Lower leg skin (tissue), 3 donors: ENCODE measurements at regions not wholly inside any gene's neighbourhood (a gene's known extent, or its start where the extent isn't known, plus 50 kb on each side); places are given as distances from the start of the nearest gene placed in this dataset.

ENCODE experiments used
- CTCF ChIP-seq, 3 donors: fragments of 450-650 bp; IDR thresholded peaks; one replicate each; pipeline ENCODE4 v1.5.1; 2016; ENCODE audit warnings: antibody characterized with exemption in 3 of 3, mild to moderate bottlenecking in 3 of 3, moderate library complexity in 2 of 3
- POLR2A ChIP-seq, 2 donors: fragments of 450-650 bp; IDR thresholded peaks; one replicate each; pipeline ENCODE4 v1.6.1; 2016 to 2017; ENCODE audit warnings: antibody characterized with exemption in 2 of 2, mild to moderate bottlenecking in 1 of 2, moderate library complexity in 1 of 2

- TF ChIP-seq CTCF (IDR thresholded peaks at IDR 0.05) (no peak), POLR2A (IDR thresholded peaks at IDR 0.05) (no peak)
Measured at GRCh38 chr11:79957702-79958101, 516.9 kb upstream of the TENM4 start.
